HepG2 (cell line): ENCODE measurements at regions not wholly inside any gene's neighbourhood (a gene's known extent, or its start where the extent isn't known, plus 50 kb on each side); places are given as distances from the start of the nearest gene placed in this dataset.

Source experiments
- ATAC-seq: fragments of 200-7000 bp; cut with Tn5 transposase; 3 replicates; pipeline ENCODE4 v1.9.1; 2020; ENCODE audit warnings: mild to moderate bottlenecking, moderate library complexity
- BruUV-seq: library from RNA; stranded (reverse); fragments of 400-500 nt; replicated peaks from 2 replicates; lab custom pipeline; 2021; lab: Mats Ljungman, UMichigan
- CTCF ChIA-PET: fragments of 300-600 bp; formaldehyde crosslinking; extraction: SDS; loops from one replicate; lab custom pipeline; 2021; ENCODE audit warnings: low total read pairs, inconsistent platforms, low intra/inter-chr PET ratio; lab: Yijun Ruan, JAX
- POLR2A ChIA-PET: fragments of 350-600 bp; sonication (Branson Sonifier 250); formaldehyde crosslinking; loops from one replicate; lab custom pipeline; 2020; ENCODE audit warnings: antibody characterized with exemption, inconsistent platforms; lab: Yijun Ruan, JAX
- DNase-seq: peaks from one replicate; pipeline ENCODE4 v3.0.0-alpha.2; 2015; ENCODE audit warnings: low spot score
- FAIRE-seq: peaks from 3 replicates; lab custom pipeline; 2011; peaks lifted over from hg19 to GRCh38; lab: Jason Lieb, UNC
- H2AFZ ChIP-seq: one replicate; pipeline ENCODE4 v1.6.1; 2011; ENCODE audit warnings: low read length, inconsistent platforms
- H3K27ac ChIP-seq: fragments of 300-600 bp; 3 replicates; pipeline ENCODE4 v1.8.0; 2011; ENCODE audit warnings: mixed run types, mild to moderate bottlenecking, mixed read lengths, low read length, inconsistent platforms; ENCODE audit not compliant: insufficient read depth; ENCODE audit errors: extremely low read length
- H3K27me3 ChIP-seq, 2 experiments: fragments of 200-600 bp in 1 of 2; 2 replicates in 1 of 2; 3 replicates in 1 of 2; pipeline versions ENCODE4 v1.6.0 to v1.8.0; 2011; ENCODE audit warnings: low read length in 2 of 2, mild to moderate bottlenecking in 2 of 2, moderate library complexity in 2 of 2, inconsistent platforms in 1 of 2; ENCODE audit not compliant: insufficient read depth in 2 of 2, control insufficient read depth in 1 of 2
- H3K36me3 ChIP-seq, 2 experiments: fragments of 200-600 bp in 1 of 2; replicated peaks in 1 of 2; 2 replicates in 1 of 2; 3 replicates in 1 of 2; pipeline versions ENCODE4 v1.5.1 to v1.8.0; 2011; ENCODE audit warnings: low read length in 2 of 2, inconsistent platforms in 1 of 2; ENCODE audit not compliant: insufficient read depth in 2 of 2, control insufficient read depth in 1 of 2
- H3K4me1 ChIP-seq: 2 replicates; pipeline ENCODE4 v1.5.1; 2012; ENCODE audit warnings: low read length, inconsistent platforms; ENCODE audit not compliant: insufficient read depth
- H3K4me2 ChIP-seq: 2 replicates; pipeline ENCODE4 v1.6.0; 2011; ENCODE audit warnings: low read depth, low read length, inconsistent platforms
- H3K4me3 ChIP-seq, 3 experiments: fragments of 200-600 bp in 1 of 3; sonication (generic), shearing (Covaris generic) in 1 of 3; replicated peaks in 1 of 3; 2 replicates each; pipeline ENCODE4 v1.5.1; 2011 to 2016; ENCODE audit warnings: low read length in 3 of 3, inconsistent platforms in 2 of 3, low read depth in 2 of 3, mild to moderate bottlenecking in 2 of 3, control low read depth in 1 of 3, mixed read lengths in 1 of 3; ENCODE audit not compliant: insufficient read depth in 1 of 3
- H3K79me2 ChIP-seq: one replicate; pipeline ENCODE4 v1.6.1; 2011; ENCODE audit warnings: low read length, inconsistent platforms; ENCODE audit not compliant: insufficient read depth
- H3K9ac ChIP-seq: 2 replicates; pipeline ENCODE4 v1.6.0; 2011; ENCODE audit warnings: mild to moderate bottlenecking, low read depth, low read length, inconsistent platforms; ENCODE audit not compliant: insufficient read depth
- H3K9me3 ChIP-seq: 2 replicates; pipeline ENCODE4 v1.5.1; 2012; ENCODE audit warnings: mild to moderate bottlenecking, low read length
- H4K20me1 ChIP-seq: 2 replicates; pipeline ENCODE4 v1.6.0; 2011; ENCODE audit warnings: inconsistent platforms, mild to moderate bottlenecking, low read length, moderate library complexity; ENCODE audit not compliant: insufficient read depth
- AKAP8 ChIP-seq: sonication (generic); formaldehyde crosslinking; IDR thresholded peaks from 2 replicates; pipeline ENCODE4 v1.5.1; 2020; ENCODE audit warnings: mild to moderate bottlenecking, missing genetic modification reagents
- ARID2 ChIP-seq: sonication (generic); formaldehyde crosslinking; IDR thresholded peaks from 2 replicates; pipeline ENCODE4 v1.8.1; 2022; ENCODE audit warnings: mild to moderate bottlenecking, missing genetic modification reagents, borderline replicate concordance
- GATAD1 ChIP-seq: IDR thresholded peaks from 2 replicates; pipeline ENCODE4 v1.6.1; 2016; ENCODE audit warnings: missing genetic modification reagents, missing compliant biosample characterization
- HDAC6 ChIP-seq: fragments of 200-600 bp; sonication (generic); IDR thresholded peaks from 2 replicates; pipeline ENCODE4 v1.7.0; 2017; ENCODE audit warnings: mild to moderate bottlenecking, antibody characterized with exemption, low read length, low read depth
- KDM5B ChIP-seq: sonication (generic); formaldehyde crosslinking; IDR thresholded peaks from 2 replicates; pipeline ENCODE4 v1.4.0; 2020; ENCODE audit warnings: missing genetic modification reagents, mild to moderate bottlenecking, borderline replicate concordance
- KLF9 ChIP-seq: IDR thresholded peaks from 2 replicates; pipeline ENCODE4 v1.6.1; 2016; ENCODE audit warnings: low read depth
- ZBTB1 ChIP-seq: sonication (generic); formaldehyde crosslinking; IDR thresholded peaks from 2 replicates; pipeline ENCODE4 v1.4.0; 2020; ENCODE audit warnings: missing genetic modification reagents, borderline replicate concordance
- ZNF24 ChIP-seq: fragments of 450-650 bp; IDR thresholded peaks from 2 replicates; pipeline ENCODE4 v1.6.1; 2017; ENCODE audit warnings: antibody characterized with exemption, mild to moderate bottlenecking
- ZNF558 ChIP-seq: sonication (generic); formaldehyde crosslinking; IDR thresholded peaks from 2 replicates; pipeline ENCODE4 v1.9.0; 2022; ENCODE audit warnings: mild to moderate bottlenecking, missing genetic modification reagents, borderline replicate concordance
- ZNF615 ChIP-seq: sonication (generic); formaldehyde crosslinking; IDR thresholded peaks from 2 replicates; pipeline ENCODE4 v1.5.0; 2020; ENCODE audit warnings: mild to moderate bottlenecking, missing genetic modification reagents, borderline replicate concordance
- WGBS: methylation state at CpG from one replicate; pipeline ENCODE4 v1.1.6; 2017; ENCODE audit warnings: low lambda C conversion rate; 5-methylcytosine and 5-hydroxymethylcytosine counted together
- in situ Hi-C: cut with HindIII; loops from 2 replicates; pipeline ENCODE4 v1.10.0; 2017; ENCODE audit warnings: low pct_unique_long_range_greater_than_20kb; ENCODE audit not compliant: extremely low pct_ligation_motif_present
- intact Hi-C: fragments of 100-400 bp; cut with micrococcal nuclease; formaldehyde crosslinking; loops from one replicate; pipeline ENCODE4 v1.10.0; 2022; ENCODE audit not compliant: unreplicated experiment
- TF ChIP-seq, protein P1 (sequence below): sonication (generic); formaldehyde crosslinking; IDR thresholded peaks from 2 replicates; pipeline ENCODE4 v1.5.0; 2020; ENCODE audit warnings: mild to moderate bottlenecking, missing genetic modification reagents
- TF ChIP-seq, protein P2 (sequence below): sonication (generic); formaldehyde crosslinking; IDR thresholded peaks from 2 replicates; pipeline ENCODE4 v1.4.0; 2020; ENCODE audit warnings: missing genetic modification reagents
- TF ChIP-seq, protein P3 (sequence below): sonication (generic); formaldehyde crosslinking; IDR thresholded peaks from 2 replicates; pipeline ENCODE4 v1.5.0; 2020; ENCODE audit warnings: mild to moderate bottlenecking, missing genetic modification reagents, borderline replicate concordance

DNA sequence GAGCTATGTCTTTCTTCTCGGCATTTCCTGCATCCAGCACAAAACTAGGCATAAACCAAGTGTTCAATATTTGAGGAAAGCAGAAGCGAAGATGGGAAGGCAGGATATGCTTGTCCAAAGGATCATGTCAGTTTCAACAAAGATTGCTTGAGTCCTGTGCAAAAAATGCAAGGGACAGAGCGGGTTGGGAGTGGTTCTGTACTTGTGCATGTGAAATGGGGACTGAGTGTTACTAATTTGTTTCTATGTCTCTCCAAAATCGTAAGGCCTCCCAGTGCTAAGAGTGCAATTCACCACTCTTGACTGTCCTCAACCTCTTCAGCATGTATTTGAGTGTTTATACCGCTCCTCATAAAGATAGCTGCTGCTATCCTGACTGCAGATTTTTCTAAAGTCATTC lies 166.2 kb downstream of the DLEU7 start:
- DNase-seq (no peak), FAIRE-seq (no peak), ATAC-seq (no peak)
- WGBS: 94% methylated on average over 5 of the region's 5 CpGs
- Histone ChIP-seq H3K9ac (no peak overlapping the region), H3K4me1 (peaks cover 9% of the 10 kb centered on the region), H3K4me3 (no peak overlapping the region), H2AFZ (no peak overlapping the region), H3K79me2 (no peaks in the 10 kb centered on the region), H3K27me3 (no peaks in the 10 kb centered on the region), H3K36me3 (peaks cover 0 to 1% of the 10 kb centered on the region in 2 experiments; a peak in 1 of 5 replicates), H3K4me2 (no peak overlapping the region), H3K27ac (no peak overlapping the region), H4K20me1 (no peaks in the 10 kb centered on the region), H3K9me3 (no peaks in the 10 kb centered on the region)
- CTCF ChIA-PET: no interaction called here
- in situ Hi-C loops: no loop called here
- POLR2A ChIA-PET: no interaction called here
- intact Hi-C loops: no loop called here
- BruUV-seq: no TSS peak
- TF ChIP-seq ZNF558 (CRISPR knock-in tag) (no peak), ZBTB1 (no peak), ZNF615 (CRISPR knock-in tag) (no peak), AKAP8 (no peak), ZNF24 (no peak), KDM5B (CRISPR knock-in tag) (no peak), KLF9 (CRISPR knock-in tag) (no peak), ARID2 (no peak), GATAD1 (no peak), HDAC6 (no peak)
- TF ChIP-seq, protein P1, sequence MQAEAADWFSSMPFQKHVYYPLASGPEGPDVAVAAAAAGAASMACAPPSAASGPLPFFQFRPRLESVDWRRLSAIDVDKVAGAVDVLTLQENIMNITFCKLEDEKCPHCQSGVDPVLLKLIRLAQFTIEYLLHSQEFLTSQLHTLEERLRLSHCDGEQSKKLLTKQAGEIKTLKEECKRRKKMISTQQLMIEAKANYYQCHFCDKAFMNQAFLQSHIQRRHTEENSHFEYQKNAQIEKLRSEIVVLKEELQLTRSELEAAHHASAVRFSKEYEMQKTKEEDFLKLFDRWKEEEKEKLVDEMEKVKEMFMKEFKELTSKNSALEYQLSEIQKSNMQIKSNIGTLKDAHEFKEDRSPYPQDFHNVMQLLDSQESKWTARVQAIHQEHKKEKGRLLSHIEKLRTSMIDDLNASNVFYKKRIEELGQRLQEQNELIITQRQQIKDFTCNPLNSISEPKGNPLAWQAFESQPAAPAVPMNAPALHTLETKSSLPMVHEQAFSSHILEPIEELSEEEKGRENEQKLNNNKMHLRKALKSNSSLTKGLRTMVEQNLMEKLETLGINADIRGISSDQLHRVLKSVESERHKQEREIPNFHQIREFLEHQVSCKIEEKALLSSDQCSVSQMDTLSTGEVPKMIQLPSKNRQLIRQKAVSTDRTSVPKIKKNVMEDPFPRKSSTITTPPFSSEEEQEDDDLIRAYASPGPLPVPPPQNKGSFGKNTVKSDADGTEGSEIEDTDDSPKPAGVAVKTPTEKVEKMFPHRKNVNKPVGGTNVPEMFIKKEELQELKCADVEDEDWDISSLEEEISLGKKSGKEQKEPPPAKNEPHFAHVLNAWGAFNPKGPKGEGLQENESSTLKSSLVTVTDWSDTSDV: no peak
- TF ChIP-seq, protein P2, sequence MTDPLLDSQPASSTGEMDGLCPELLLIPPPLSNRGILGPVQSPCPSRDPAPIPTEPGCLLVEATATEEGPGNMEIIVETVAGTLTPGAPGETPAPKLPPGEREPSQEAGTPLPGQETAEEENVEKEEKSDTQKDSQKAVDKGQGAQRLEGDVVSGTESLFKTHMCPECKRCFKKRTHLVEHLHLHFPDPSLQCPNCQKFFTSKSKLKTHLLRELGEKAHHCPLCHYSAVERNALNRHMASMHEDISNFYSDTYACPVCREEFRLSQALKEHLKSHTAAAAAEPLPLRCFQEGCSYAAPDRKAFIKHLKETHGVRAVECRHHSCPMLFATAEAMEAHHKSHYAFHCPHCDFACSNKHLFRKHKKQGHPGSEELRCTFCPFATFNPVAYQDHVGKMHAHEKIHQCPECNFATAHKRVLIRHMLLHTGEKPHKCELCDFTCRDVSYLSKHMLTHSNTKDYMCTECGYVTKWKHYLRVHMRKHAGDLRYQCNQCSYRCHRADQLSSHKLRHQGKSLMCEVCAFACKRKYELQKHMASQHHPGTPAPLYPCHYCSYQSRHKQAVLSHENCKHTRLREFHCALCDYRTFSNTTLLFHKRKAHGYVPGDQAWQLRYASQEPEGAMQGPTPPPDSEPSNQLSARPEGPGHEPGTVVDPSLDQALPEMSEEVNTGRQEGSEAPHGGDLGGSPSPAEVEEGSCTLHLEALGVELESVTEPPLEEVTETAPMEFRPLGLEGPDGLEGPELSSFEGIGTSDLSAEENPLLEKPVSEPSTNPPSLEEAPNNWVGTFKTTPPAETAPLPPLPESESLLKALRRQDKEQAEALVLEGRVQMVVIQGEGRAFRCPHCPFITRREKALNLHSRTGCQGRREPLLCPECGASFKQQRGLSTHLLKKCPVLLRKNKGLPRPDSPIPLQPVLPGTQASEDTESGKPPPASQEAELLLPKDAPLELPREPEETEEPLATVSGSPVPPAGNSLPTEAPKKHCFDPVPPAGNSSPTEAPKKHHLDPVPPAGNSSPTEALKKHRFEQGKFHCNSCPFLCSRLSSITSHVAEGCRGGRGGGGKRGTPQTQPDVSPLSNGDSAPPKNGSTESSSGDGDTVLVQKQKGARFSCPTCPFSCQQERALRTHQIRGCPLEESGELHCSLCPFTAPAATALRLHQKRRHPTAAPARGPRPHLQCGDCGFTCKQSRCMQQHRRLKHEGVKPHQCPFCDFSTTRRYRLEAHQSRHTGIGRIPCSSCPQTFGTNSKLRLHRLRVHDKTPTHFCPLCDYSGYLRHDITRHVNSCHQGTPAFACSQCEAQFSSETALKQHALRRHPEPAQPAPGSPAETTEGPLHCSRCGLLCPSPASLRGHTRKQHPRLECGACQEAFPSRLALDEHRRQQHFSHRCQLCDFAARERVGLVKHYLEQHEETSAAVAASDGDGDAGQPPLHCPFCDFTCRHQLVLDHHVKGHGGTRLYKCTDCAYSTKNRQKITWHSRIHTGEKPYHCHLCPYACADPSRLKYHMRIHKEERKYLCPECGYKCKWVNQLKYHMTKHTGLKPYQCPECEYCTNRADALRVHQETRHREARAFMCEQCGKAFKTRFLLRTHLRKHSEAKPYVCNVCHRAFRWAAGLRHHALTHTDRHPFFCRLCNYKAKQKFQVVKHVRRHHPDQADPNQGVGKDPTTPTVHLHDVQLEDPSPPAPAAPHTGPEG (CRISPR knock-in tag): no peak
- TF ChIP-seq, protein P3, sequence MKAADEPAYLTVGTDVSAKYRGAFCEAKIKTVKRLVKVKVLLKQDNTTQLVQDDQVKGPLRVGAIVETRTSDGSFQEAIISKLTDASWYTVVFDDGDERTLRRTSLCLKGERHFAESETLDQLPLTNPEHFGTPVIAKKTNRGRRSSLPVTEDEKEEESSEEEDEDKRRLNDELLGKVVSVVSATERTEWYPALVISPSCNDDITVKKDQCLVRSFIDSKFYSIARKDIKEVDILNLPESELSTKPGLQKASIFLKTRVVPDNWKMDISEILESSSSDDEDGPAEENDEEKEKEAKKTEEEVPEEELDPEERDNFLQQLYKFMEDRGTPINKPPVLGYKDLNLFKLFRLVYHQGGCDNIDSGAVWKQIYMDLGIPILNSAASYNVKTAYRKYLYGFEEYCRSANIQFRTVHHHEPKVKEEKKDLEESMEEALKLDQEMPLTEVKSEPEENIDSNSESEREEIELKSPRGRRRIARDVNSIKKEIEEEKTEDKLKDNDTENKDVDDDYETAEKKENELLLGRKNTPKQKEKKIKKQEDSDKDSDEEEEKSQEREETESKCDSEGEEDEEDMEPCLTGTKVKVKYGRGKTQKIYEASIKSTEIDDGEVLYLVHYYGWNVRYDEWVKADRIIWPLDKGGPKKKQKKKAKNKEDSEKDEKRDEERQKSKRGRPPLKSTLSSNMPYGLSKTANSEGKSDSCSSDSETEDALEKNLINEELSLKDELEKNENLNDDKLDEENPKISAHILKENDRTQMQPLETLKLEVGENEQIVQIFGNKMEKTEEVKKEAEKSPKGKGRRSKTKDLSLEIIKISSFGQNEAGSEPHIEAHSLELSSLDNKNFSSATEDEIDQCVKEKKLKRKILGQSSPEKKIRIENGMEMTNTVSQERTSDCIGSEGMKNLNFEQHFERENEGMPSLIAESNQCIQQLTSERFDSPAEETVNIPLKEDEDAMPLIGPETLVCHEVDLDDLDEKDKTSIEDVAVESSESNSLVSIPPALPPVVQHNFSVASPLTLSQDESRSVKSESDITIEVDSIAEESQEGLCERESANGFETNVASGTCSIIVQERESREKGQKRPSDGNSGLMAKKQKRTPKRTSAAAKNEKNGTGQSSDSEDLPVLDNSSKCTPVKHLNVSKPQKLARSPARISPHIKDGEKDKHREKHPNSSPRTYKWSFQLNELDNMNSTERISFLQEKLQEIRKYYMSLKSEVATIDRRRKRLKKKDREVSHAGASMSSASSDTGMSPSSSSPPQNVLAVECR (CRISPR knock-in tag): no peak
